IPS-NIHi7 (cell line): ENCODE measurements at regions not wholly inside any gene's neighbourhood (a gene's known extent, or its start where the extent isn't known, plus 50 kb on each side); places are given as distances from the start of the nearest gene placed in this dataset.

Source experiments
- DNase-seq: peaks from one replicate; pipeline ENCODE4 v3.0.0; 2012; ENCODE audit warnings: mixed read lengths; ENCODE audit errors: extremely low spot score

GRCh38 chrX:96621811-96622210 lies 62.8 kb upstream of the DIAPH2 start:
- no peak for DNase-seq
